ENCODE measurements at regions not wholly inside any gene's neighbourhood (a gene's known extent, or its start where the extent isn't known, plus 50 kb on each side); places are given as distances from the start of the nearest gene placed in this dataset.

GRCh38 chr12:68446384-68446783 is 114.2 kb upstream of the MDM1 start (continued):
- TF ChIP-seq MEF2A (IDR thresholded peaks at IDR 0.05; ENCODE audit: borderline replicate concordance, low read depth), result no peak

- H3K79me2 ChIP-seq (ENCODE audit: insufficient read depth), result no peaks in the 10 kb centered on the region
- H3K4me2 ChIP-seq, result no peak overlapping the region
- no peaks in the 10 kb centered on the region for H3K36me3 ChIP-seq (replicated peaks in 1 of 2; ENCODE audit: control insufficient read depth in 1 of 2, insufficient read depth in 2 of 2, low read length in 1 of 2)
- no peaks in the 10 kb centered on the region for H3K9me2 ChIP-seq
- H3K9ac ChIP-seq, result no peak overlapping the region
- H4K20me1 ChIP-seq (ENCODE audit: insufficient read depth), result no peaks in the 10 kb centered on the region
- H3K9me3 ChIP-seq, result peaks cover 17% of the 10 kb centered on the region; the same call in 1 of the 2 replicates
- peaks cover 4 to 15% of the 10 kb centered on the region in 2 experiments; a peak in 2 of 4 replicates for H3K4me1 ChIP-seq (ENCODE audit: control insufficient read depth in 1 of 2, insufficient read depth in 2 of 2, low read depth in 1 of 2, low read length in 1 of 2)
- CTCF ChIA-PET, result no interaction called here
- H3F3A ChIP-seq (replicated peaks; ENCODE audit: insufficient read depth), result no peaks in the 10 kb centered on the region
- no peak overlapping the region for H2AFZ ChIP-seq (ENCODE audit: low read depth)
- H3K4me3 ChIP-seq (ENCODE audit: low read depth in 2 of 2, low read length in 1 of 2), result no peak overlapping the region
- 80% methylated on average over 7 of the region's 7 CpGs for WGBS (ENCODE audit: low lambda C conversion rate)
- H3K27ac ChIP-seq (ENCODE audit: low read depth in 2 of 2, low read length in 1 of 2), result no peak overlapping the region
- POLR2A ChIA-PET, result no interaction called here
- TF ChIP-seq TAF1 (IDR thresholded peaks at IDR 0.05; ENCODE audit: borderline replicate concordance, low read depth, low read length), result no peak
- no peak for TF ChIP-seq RXRA (IDR thresholded peaks at IDR 0.05; ENCODE audit: borderline replicate concordance, low read depth)
- TF ChIP-seq NRF1 (IDR thresholded peaks at IDR 0.05; ENCODE audit: low read depth, low read length), result no peak
- TF ChIP-seq, protein P1, sequence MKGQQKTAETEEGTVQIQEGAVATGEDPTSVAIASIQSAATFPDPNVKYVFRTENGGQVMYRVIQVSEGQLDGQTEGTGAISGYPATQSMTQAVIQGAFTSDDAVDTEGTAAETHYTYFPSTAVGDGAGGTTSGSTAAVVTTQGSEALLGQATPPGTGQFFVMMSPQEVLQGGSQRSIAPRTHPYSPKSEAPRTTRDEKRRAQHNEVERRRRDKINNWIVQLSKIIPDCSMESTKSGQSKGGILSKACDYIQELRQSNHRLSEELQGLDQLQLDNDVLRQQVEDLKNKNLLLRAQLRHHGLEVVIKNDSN (IDR thresholded peaks at IDR 0.05; ENCODE audit: borderline replicate concordance, low read depth), result no peak
- no peak for DNase-seq
- no peaks in the 10 kb centered on the region for H3K27me3 ChIP-seq (ENCODE audit: insufficient read depth)
These were observed 115.0 kb upstream of the MDM1 start for GRCh38 chr12:68446901-68447796.

DNA sequence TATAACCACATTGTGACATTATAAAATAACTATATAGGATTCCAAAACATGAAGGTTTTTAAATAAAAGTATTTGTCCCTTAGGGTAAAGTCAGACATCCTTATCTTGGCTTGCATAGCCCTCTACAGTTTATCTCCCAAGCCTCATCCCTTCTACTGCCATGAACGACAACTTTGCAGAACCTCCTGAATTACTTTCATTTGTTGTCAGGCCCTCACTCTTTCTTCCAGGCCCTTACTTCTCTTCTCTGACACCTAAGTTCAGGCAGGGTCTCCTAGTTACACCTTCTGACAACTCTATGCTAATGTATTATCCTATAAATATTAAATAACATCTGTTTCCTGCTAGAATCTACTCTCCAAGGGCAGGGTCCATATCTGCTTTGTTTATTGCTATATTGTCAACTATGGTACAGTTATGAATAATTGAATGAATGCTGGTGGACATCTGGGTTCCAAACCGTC is 115.7 kb upstream of the MDM1 start:
- H3K27me3 ChIP-seq (ENCODE audit: insufficient read depth), result no peaks in the 10 kb centered on the region
- no peaks in the 10 kb centered on the region for H3K9me2 ChIP-seq
- no peaks in the 10 kb centered on the region for H3K36me3 ChIP-seq (replicated peaks in 1 of 2; ENCODE audit: control insufficient read depth in 1 of 2, insufficient read depth in 2 of 2, low read length in 1 of 2)
- DNase-seq, result no peak
- no peaks in the 10 kb centered on the region for H3K79me2 ChIP-seq (ENCODE audit: insufficient read depth)
- H3K4me3 ChIP-seq (ENCODE audit: low read depth in 2 of 2, low read length in 1 of 2), result no peak overlapping the region
- H3K4me1 ChIP-seq (ENCODE audit: control insufficient read depth in 1 of 2, insufficient read depth in 2 of 2, low read depth in 1 of 2, low read length in 1 of 2), result peaks cover 4 to 19% of the 10 kb centered on the region in 2 experiments; a peak in 2 of 4 replicates
- H2AFZ ChIP-seq (ENCODE audit: low read depth), result no peak overlapping the region
- H3K27ac ChIP-seq (ENCODE audit: low read depth in 2 of 2, low read length in 1 of 2), result no peak overlapping the region
- POLR2A ChIA-PET, result no interaction called here
- H3K9me3 ChIP-seq, result peaks cover 17% of the 10 kb centered on the region; the same call in 1 of the 2 replicates
- no peak overlapping the region for H3K9ac ChIP-seq
- TF ChIP-seq MAX (IDR thresholded peaks at IDR 0.05; ENCODE audit: low read depth), result no peak
- TF ChIP-seq ELF1 (IDR thresholded peaks at IDR 0.05), result no peak
- TF ChIP-seq MEF2A (IDR thresholded peaks at IDR 0.05; ENCODE audit: borderline replicate concordance, low read depth), result no peak
- TF ChIP-seq RAD21 (IDR thresholded peaks at IDR 0.05; ENCODE audit: low read length), result no peak
- no peak for TF ChIP-seq FOXM1 (IDR thresholded peaks at IDR 0.05; ENCODE audit: low read depth)
- no peak for TF ChIP-seq EZH2phosphoT487 (IDR thresholded peaks at IDR 0.05; ENCODE audit: borderline replicate concordance, low read depth)
- TF ChIP-seq SMC3 (IDR thresholded peaks at IDR 0.05; ENCODE audit: low read depth, low read length), result no peak
- no peak for TF ChIP-seq CTCF (IDR thresholded peaks at IDR 0.05)
- TF ChIP-seq NRF1 (IDR thresholded peaks at IDR 0.05; ENCODE audit: low read depth, low read length), result no peak
- TF ChIP-seq YY1 (IDR thresholded peaks at IDR 0.05; ENCODE audit: low read depth), result no peak
- no peak for TF ChIP-seq TAF1 (IDR thresholded peaks at IDR 0.05; ENCODE audit: borderline replicate concordance, low read depth, low read length)
- no peak for TF ChIP-seq SIN3A (IDR thresholded peaks at IDR 0.05; ENCODE audit: borderline replicate concordance, low read depth, low read length)
- no peak for TF ChIP-seq GABPA (IDR thresholded peaks at IDR 0.05; ENCODE audit: low read depth)
- TF ChIP-seq ZBTB33 (IDR thresholded peaks at IDR 0.05; ENCODE audit: borderline replicate concordance, low read depth), result no peak
- no peak for TF ChIP-seq JUND (IDR thresholded peaks at IDR 0.05)
- TF ChIP-seq NFIC (IDR thresholded peaks at IDR 0.05; ENCODE audit: borderline replicate concordance), result no peak
- TF ChIP-seq FOSL2 (IDR thresholded peaks at IDR 0.05; ENCODE audit: borderline replicate concordance, low read depth), result no peak
- no peak for TF ChIP-seq PBX3 (IDR thresholded peaks at IDR 0.05)
- H4K20me1 ChIP-seq (ENCODE audit: insufficient read depth), result no peaks in the 10 kb centered on the region
- H3F3A ChIP-seq (replicated peaks; ENCODE audit: insufficient read depth), result no peaks in the 10 kb centered on the region
- WGBS (ENCODE audit: low lambda C conversion rate), result 87% methylated on average over 2 of the region's 2 CpGs
- CTCF ChIA-PET, result no interaction called here
- H3K4me2 ChIP-seq, result no peak overlapping the region
